Hematopoietic multipotent progenitor cell treated with erythropoietin and hydrocortisone succinate and interleukin-3 and kit ligand, for 4 days (in vitro differentiated cells): ENCODE measurements at regions not wholly inside any gene's neighbourhood (a gene's known extent, or its start where the extent isn't known, plus 50 kb on each side); places are given as distances from the start of the nearest gene placed in this dataset.

Source experiments
- DNase-seq: peaks from one replicate; pipeline ENCODE4 v3.0.0-alpha.2; 2015

DNA sequence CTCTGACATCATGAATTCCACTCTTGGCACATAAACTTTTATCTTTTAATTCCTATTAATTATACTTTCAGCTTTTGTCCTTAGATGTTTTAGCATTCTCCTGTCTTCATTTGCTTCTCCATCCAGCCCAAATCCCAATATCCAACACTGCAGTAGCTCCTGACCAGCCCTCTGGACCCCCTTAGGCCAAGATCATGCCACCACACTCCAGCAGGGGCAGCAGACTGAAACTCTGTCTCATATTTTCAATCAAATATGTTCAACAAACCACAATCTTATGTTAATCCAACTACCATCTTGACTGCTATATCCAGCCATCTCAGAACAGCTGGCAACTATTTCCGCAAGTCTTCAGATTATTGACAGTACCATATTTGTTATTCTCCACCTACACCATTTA is 315.8 kb upstream of the ROBO2 start:
- no peak for DNase-seq

DNA sequence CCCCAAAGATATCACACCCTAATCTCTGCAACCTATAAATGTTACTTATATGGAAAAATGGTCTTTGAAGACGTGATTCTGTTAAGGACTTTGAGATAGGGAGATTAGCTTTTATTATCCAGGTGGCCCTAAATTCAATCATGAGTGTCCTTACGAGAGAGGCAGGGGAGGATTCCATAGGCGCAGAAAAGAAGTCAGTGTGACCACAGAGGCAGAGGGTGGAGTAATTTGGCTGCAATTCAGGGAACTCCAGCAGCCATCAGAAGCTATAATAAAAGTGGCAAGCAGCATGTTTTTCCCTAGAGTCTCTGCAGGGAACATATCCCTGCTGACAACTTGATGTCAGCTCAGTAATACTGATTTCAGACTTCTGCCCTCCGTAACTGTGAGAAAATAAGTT is 315.2 kb upstream of the ROBO2 start:
- no peak for DNase-seq

- DNase-seq, result no peak
Observed at GRCh38 chr3:76726034-76726433, 313.9 kb upstream of the ROBO2 start.

GRCh38 chr3:76728426-76728825 is 311.5 kb upstream of the ROBO2 start:
- DNase-seq, result no peak

GRCh38 chr3:76731471-76731870 is 308.4 kb upstream of the ROBO2 start:
- DNase-seq, result no peak

DNA sequence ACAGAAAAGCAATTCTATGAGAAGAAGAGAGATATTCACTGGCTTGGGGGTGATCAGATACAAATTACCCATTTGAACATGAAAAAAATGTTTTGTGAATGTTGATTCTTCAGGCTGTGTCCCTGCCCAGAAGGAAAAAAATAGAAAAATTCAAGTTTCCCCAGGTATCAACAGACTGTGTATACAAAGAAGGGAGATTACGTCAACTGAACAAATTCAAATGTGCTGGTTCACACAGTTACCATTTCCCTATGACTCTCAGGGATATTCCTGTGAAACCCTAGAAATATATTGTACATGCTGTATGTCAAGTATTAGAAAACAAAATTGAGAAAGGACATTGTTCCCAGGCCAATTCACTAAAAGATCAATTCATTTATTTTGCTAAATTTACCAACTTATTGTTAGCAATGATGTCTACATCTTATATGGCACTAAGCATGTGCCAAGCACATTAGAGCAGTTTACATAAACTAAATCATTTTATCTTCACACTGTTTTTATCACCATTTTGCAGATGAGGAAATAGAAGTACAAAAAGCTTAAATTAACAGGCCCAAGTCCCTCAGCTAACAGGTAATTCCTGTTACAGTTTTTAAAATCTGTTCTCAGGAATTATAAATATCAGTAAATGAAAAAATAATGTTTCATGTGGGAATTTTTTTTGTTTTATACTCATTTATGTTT is 306.7 kb upstream of the ROBO2 start:
- no peak for DNase-seq

DNA sequence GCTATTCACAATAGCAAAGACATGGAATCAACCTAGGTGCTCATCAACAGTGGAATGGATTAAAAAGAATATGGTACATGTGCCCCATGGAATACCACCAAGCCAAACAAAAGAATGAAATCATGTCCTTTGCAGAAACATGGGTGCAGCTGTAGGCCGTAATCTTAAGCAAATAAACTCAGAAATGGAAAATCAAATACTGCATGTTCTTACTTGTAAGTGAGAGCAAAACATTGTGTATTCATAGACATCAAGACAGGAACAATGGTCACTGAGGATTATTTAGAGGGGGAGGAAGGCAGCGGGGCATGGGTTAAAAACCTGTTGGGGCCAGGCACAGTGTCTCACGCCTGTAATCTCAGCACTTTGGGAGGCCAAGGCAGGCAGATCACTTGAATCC is 304.7 kb upstream of the ROBO2 start:
- no peak for DNase-seq

- no peak for DNase-seq
Observed at GRCh38 chr3:76753599-76753998, 286.3 kb upstream of the ROBO2 start.

DNA sequence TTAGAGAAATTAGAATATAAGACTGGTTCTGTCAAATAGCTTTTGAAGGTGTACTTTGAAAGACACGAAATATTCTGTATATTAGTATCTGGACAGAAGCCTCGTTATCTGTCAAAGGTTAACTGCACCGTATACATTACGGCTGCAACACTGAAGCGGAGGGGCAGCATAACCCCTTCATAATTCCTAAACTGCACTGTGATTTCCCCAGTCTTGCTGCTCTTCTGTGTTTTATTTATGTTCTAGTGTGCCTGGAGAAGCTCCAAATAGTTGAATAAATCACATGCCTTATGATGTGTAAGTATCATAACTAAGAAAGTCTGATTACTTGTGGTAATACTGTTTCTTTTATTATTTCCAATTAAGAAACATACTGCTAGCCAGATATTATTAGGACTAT is 285.7 kb upstream of the ROBO2 start:
- DNase-seq, result no peak

DNA sequence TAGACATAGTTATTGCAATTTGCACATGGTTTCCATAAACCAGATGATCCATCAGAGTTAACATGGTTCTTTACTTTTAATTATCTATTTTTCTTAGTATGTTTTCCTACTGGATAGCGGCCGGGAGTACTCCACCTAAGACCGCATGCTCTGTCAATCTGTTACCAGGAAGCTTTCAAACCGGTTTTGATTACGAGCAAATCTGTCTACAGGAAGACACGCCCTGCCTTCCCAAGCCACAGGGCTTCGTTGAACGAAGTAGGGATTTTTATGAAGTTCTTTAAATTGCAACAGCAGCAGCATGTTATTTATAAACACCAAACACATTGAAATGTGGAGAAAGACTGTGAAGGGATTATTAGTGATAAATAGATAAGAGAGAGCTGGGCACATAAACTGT is 283.3 kb upstream of the ROBO2 start:
- DNase-seq, result no peak

- no peak for DNase-seq
Observed at GRCh38 chr3:76760336-76760735, 279.6 kb upstream of the ROBO2 start.

GRCh38 chr3:76765511-76765910 is 274.4 kb upstream of the ROBO2 start:
- DNase-seq, result no peak

GRCh38 chr3:76768912-76769311 is 271.0 kb upstream of the ROBO2 start:
- no peak for DNase-seq

GRCh38 chr3:76776927-76777326 is 263.0 kb upstream of the ROBO2 start:
- DNase-seq, result no peak

GRCh38 chr3:76788206-76788605 is 251.7 kb upstream of the ROBO2 start:
- no peak for DNase-seq

GRCh38 chr3:76789237-76789636 is 250.7 kb upstream of the ROBO2 start:
- no peak for DNase-seq

DNA sequence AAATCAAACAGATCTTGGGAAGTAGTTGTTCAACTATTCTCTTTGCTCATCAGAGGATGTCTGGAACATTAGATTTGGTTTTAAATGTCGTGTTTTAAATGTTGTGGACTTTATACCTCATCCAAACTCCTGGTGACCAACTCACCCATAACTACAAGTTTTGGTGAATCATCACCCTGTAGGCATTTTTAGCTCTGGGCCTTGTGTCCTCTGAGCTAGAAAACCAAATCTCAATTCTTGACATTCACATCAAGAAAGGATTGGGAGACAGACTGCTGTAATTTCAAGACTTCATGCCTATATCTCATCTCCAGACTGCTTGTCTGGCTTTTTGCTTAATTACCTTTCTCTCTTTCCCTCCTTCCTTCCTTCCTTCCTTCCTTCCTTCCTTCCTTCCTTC is 228.5 kb upstream of the ROBO2 start:
- no peak for DNase-seq

GRCh38 chr3:76812649-76813242 is 227.2 kb upstream of the ROBO2 start:
- no peak for DNase-seq

GRCh38 chr3:76815561-76815960 is 224.3 kb upstream of the ROBO2 start:
- DNase-seq, result no peak

GRCh38 chr3:76820481-76820880 is 219.4 kb upstream of the ROBO2 start:
- DNase-seq, result no peak

DNA sequence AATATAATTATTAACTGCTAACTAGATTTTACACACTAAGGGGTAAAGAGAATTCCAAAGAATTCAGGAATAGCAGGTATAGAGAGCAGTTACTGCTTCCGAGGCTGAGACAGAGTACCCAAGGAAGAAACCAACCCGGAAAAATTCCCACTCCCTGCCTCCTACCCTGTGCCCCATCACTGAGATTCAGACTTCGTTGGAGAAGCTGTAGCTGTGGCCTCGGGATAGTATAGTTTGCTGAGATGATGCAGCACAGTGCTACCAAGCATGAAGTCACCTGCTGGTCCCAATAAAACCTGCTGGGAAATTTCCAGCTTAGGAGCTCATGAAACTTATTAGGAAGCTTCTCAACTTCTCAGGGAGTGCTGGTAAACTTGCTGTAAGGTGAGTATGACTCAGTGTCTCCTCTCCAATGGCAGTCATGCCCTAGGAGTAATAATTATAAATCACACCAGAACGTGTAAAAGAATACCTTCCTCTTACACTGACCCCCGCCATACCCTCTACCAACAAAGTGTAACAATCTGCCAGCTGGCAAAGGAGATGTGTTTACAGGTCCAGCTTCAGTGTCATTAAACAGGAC is 215.2 kb upstream of the ROBO2 start:
- DNase-seq, result no peak

GRCh38 chr3:76826861-76827260 is 213.0 kb upstream of the ROBO2 start:
- DNase-seq, result no peak

DNA sequence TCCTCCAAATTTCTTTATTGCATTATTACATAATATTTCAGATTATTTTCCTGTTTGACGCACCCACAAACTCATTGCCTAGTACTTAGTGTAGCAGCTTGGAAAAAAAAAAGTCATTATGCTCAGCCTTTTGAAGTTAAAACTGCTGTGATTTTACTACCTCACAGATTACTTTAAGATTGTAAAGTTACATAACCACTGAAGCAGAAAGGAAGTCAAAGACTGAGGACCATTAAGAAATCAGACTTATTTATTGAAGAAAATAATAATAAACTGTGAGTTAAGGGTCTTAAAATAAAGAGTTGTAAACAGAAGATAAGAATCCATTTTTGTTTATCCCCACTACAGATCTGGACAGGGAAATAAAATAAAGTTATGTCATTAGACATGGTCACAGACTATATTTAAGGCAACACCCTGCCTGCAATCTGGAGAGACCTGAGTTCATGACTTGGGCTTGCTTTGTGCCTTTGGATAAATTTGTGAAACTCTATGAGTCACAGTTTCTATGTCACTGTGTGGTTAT is 212.1 kb upstream of the ROBO2 start:
- no peak for DNase-seq

DNA sequence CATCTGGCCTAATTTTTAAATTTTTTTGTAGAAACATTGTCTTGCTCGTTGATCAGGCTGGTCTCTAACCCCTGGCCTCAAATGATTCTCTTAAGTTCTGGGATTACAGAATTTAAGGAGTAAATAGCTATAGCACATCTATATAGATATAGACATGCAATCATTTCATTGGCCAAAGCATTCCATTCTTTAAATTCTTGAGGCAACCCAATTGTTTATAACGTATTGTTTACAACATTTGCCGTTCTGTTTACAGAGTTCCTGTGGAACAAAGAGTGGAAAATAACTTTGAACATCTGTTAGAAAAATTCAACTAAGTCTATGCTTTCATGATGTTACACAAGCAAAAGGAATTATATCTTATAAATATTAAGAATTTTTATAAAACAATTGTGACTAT is 205.2 kb upstream of the ROBO2 start:
- DNase-seq, result no peak

- no peak for DNase-seq
Observed at GRCh38 chr3:76841747-76842146, 198.2 kb upstream of the ROBO2 start.
